ENCODE measurements at regions not wholly inside any gene's neighbourhood (a gene's known extent, or its start where the extent isn't known, plus 50 kb on each side); places are given as distances from the start of the nearest gene placed in this dataset.

DNA sequence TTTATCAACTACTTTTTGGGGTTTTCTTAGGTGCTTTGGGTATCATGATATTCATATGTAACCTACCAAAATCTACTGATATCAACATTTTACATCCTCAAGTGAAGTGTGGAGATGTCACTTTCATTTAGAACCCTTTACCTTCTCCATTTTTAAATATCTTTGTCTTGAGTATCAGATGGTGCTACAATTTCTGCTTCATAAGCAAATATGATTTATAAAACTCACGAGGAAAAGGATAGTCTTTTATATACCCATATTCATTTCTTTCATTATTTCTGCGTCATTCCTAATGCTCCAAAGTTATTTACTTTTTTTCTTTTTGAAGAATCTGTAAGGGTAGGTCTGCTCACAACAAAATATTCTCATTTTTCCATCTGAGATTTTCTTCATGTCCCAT, 991.7 kb downstream of the CDH11 start:
- TF ChIP-seq EZH2 (IDR thresholded peaks at IDR 0.05; ENCODE audit: borderline replicate concordance, insufficient read depth, low read length, poor library complexity, severe bottlenecking) = no peak
- TF ChIP-seq, protein P1, sequence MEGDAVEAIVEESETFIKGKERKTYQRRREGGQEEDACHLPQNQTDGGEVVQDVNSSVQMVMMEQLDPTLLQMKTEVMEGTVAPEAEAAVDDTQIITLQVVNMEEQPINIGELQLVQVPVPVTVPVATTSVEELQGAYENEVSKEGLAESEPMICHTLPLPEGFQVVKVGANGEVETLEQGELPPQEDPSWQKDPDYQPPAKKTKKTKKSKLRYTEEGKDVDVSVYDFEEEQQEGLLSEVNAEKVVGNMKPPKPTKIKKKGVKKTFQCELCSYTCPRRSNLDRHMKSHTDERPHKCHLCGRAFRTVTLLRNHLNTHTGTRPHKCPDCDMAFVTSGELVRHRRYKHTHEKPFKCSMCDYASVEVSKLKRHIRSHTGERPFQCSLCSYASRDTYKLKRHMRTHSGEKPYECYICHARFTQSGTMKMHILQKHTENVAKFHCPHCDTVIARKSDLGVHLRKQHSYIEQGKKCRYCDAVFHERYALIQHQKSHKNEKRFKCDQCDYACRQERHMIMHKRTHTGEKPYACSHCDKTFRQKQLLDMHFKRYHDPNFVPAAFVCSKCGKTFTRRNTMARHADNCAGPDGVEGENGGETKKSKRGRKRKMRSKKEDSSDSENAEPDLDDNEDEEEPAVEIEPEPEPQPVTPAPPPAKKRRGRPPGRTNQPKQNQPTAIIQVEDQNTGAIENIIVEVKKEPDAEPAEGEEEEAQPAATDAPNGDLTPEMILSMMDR (IDR thresholded peaks at IDR 0.05; ENCODE audit: poor library complexity, severe bottlenecking) = no peak
- TF ChIP-seq EP300 (conservative IDR thresholded peaks at IDR 0.05; ENCODE audit: poor library complexity, severe bottlenecking) = no peak
- TF ChIP-seq POLR2AphosphoS5 (IDR thresholded peaks at IDR 0.05) = no peak
- TF ChIP-seq, protein P2, sequence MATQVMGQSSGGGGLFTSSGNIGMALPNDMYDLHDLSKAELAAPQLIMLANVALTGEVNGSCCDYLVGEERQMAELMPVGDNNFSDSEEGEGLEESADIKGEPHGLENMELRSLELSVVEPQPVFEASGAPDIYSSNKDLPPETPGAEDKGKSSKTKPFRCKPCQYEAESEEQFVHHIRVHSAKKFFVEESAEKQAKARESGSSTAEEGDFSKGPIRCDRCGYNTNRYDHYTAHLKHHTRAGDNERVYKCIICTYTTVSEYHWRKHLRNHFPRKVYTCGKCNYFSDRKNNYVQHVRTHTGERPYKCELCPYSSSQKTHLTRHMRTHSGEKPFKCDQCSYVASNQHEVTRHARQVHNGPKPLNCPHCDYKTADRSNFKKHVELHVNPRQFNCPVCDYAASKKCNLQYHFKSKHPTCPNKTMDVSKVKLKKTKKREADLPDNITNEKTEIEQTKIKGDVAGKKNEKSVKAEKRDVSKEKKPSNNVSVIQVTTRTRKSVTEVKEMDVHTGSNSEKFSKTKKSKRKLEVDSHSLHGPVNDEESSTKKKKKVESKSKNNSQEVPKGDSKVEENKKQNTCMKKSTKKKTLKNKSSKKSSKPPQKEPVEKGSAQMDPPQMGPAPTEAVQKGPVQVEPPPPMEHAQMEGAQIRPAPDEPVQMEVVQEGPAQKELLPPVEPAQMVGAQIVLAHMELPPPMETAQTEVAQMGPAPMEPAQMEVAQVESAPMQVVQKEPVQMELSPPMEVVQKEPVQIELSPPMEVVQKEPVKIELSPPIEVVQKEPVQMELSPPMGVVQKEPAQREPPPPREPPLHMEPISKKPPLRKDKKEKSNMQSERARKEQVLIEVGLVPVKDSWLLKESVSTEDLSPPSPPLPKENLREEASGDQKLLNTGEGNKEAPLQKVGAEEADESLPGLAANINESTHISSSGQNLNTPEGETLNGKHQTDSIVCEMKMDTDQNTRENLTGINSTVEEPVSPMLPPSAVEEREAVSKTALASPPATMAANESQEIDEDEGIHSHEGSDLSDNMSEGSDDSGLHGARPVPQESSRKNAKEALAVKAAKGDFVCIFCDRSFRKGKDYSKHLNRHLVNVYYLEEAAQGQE (IDR thresholded peaks at IDR 0.05; ENCODE audit: borderline replicate concordance) = no peak
